ENCODE measurements at regions not wholly inside any gene's neighbourhood (a gene's known extent, or its start where the extent isn't known, plus 50 kb on each side); places are given as distances from the start of the nearest gene placed in this dataset.

DNA sequence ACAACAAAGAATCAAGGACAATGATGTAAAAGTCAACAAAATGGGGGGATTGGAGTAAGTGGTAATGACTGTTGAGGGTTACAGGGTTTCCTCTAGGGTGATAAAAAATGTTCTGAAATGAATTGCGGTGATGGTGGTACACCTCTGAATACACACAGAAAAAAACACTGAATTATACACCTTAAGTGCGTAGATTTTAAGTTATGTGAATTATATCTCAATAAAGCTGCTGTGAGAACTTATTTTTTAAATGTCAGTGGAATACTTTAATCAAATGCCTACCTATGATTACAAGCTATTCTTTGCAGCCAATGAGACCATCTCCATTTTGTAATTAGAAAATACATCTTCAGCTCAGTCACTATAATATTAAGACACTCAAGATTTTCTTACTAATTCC is 53.5 kb downstream of the ZNF608 start:
- no peak overlapping the region for H3K4me3 ChIP-seq (ENCODE audit: low read length)
- no peak for DNase-seq (ENCODE audit: low read depth, low spot score)

DNA sequence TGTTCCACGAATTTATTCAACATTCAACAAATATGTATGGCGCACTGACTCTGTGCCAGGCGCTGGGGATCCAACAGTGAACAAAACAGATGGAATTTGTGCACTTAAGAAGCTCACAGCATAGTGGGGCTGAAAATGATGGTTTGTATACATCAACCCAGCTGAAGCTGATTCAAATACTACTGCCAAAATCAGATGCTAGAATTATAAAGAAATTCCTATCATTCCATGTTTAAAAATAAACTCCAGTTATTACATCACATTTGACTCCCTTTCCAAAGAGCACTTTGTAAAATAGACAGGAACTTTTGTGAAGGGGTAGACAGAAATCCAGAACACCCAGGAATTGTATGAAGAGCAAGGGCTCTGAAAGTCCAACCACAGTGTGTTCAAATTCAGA is 54.1 kb downstream of the ZNF608 start:
- H3K4me3 ChIP-seq (ENCODE audit: low read length): no peak overlapping the region
- no peak for DNase-seq (ENCODE audit: low read depth, low spot score)

DNA sequence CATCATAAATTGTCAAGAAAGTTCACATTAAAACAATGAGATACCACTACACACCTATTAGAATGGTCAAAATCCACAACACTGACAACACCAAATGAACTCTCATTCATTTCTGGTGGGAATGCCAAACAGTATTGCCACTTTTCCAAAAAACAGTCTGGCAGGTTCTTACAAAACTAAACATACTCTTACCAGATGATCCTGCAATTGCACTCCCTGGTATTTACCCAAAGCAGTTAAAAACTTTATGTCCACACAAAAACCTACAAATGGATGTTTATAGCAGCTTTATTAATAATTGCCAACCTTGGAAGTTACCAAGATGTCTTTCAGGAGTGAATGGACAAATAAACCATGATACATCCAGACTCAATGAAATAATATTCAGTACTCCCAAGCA is 56.8 kb downstream of the ZNF608 start:
- DNase-seq (ENCODE audit: low read depth, low spot score): no peak
- no peak overlapping the region for H3K4me3 ChIP-seq (ENCODE audit: low read length)

DNA sequence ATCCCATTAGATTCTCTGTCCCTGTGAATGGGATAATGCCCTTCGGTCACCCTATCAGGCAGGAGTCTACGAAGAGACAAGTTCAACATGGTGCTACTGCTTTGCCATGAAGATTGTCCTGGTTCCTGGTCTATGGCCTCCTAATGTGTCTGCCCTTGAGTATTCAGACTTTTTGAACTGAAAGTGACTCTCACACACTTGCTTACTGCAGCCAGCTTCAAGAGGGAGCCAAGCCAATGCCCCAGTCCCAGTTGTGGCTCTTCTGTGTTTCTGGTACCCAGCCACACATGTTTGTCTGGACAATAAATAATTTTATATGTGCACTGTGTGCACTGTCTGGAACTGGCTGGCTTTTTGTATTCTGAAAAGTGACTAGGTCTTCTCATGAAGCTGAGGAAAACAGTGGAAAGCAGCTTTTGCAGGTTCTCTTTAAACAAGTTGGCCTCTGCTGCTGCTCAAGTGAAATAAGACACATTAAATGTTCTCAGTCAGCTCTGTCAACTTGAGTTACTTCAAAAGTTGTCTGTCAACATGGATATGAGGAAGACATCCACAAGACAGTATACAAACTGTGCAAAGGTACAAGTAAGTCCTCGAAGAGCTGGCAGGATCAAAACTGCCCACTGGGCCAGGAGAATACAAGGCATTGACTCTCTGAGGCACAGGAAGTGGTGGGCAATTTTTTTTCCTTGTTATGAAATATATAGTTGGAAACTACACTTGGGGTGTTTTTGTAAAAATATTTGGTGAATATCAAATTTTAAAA is 60.0 kb downstream of the ZNF608 start:
- no peak for DNase-seq (ENCODE audit: low read depth, low spot score)
- no peak overlapping the region for H3K4me3 ChIP-seq (ENCODE audit: low read length)

DNA sequence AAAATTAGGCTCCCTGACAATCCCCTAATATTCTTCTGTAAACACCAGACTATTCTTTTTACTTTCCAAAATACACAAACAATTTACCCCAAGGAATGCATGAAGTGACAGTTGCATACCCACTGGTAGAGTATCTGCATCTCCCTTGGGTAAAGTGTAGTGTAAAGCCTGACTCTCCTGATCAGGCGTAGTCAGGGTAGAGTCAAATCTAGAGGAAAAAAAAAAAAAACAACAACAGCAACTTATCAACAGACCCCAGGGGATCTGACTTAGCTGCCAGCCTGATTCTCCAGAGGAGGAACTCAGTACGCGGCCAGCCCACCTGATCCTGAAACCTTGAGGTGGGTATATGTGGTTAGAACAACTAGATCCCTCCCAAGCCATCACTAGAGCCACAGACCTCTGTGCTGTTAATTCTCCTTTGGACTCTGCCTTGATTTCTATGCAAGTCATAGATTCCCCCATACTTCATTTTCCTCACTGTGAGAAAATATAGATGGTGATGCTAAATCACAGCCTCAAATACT is 61.0 kb downstream of the ZNF608 start:
- no peak overlapping the region for H3K4me3 ChIP-seq (ENCODE audit: low read length)
- DNase-seq (ENCODE audit: low read depth, low spot score): no peak

DNA sequence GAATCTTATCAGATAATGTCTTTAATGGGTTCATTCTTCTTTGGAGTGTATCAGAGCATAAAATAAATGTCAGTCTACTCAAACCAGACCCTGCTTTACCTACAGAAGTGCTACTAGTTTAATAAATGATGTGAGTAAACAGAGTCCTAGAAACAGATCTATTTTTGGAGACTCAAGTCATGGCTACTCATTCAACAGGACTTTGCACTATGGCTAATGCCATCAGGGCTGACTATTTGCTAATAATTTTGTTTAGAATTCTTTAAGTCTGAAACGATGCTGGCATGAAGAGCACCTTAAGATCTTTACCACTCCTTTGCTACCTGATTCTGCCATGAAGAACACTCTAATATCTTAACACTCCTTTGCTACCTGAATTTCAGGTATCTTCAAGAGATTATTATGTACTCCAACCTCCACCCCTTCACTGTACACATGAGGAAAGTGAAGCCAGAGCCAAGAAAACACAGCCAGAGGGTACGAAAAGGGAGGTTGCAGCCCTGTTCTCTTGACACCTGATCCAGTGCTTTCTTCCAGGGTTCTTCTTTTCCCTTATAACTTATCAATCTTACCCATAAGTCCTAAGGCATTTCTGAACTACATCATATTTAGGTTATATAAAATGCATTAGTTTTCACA is 62.4 kb downstream of the ZNF608 start:
- DNase-seq (ENCODE audit: low read depth, low spot score): no peak
- no peak overlapping the region for H3K4me3 ChIP-seq (ENCODE audit: low read length)

DNA sequence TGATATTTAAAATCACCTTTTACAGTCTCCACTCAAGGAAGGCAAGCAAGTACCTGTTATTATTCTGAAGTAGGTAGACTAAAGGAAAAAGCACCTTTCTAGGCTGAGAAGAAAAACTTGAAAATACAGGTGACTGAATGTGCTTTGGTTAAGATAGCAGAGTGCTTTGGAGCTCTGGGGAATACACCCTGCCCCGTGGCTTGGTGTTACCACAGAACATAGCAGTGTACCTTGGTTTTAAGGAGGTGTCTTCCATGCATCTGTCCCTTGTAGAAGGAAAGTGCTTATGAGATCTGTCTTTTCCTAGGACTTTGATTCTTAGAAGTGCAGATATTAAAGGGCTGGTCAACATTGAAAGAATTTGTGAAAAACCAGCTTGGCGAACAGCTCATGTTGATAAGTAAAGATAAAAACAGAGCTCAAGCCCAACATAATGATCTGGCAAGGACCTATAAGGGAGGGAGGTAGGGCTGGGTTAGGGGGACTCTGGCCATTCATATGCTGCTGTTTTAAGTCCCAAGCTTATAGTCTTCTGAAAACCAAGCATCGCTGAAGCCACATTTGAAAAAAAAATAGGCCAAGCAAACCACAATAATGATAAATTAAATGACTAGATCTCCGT is 66.8 kb downstream of the ZNF608 start:
- no peak overlapping the region for H3K4me3 ChIP-seq (ENCODE audit: low read length)
- no peak for DNase-seq (ENCODE audit: low read depth, low spot score)

DNA sequence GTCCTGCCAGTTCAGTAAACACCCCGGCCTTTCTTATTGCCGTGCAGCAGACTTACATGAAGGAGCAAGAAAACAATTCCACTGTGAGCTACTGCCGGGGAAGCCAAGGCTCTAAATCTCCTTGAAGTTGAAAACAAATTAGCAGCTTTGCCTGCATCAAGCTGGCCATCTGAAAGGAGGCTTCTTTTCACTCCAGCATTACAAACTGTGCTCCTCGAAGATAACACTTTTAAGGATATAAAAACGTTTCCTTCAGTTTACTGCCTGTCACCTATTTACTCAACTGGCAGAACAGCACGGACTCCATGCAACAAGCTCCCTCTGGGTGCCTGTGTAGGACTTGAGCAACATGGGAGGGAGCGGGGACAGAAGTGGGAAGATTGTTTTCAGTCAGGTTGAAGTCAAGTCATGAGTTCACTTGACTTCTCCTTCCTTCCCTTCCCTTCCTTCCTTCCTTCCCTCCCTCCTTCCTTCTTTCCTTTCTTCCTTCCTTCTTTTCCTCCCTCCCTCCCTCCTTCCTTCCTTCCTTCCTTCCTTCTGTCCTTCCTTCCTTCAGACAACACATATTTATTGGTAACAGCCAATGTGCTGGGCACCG is 67.4 kb downstream of the ZNF608 start:
- no peak overlapping the region for H3K4me3 ChIP-seq (ENCODE audit: low read length)
- DNase-seq (ENCODE audit: low read depth, low spot score): no peak

DNA sequence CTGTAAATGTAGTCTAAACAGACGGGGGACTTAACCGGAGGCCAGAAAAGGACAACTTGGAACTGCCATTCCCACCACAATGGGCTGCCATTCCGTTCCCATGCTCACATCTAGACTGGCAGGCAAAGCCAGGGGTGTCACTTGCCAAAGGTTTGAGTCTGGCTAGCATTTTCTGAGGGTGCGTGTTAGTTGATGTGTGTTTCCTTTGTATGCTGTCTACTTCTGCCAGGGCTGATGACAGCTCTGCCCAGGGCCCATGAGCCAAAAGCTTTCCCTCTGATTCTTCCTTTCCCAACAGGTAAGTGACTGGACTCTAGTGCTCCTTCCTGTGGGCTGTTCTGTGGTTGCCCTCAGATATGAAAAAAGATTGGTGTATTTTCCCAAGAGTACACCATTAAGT is 68.0 kb downstream of the ZNF608 start:
- DNase-seq (ENCODE audit: low read depth, low spot score): no peak
- H3K4me3 ChIP-seq (ENCODE audit: low read length): no peak overlapping the region

DNA sequence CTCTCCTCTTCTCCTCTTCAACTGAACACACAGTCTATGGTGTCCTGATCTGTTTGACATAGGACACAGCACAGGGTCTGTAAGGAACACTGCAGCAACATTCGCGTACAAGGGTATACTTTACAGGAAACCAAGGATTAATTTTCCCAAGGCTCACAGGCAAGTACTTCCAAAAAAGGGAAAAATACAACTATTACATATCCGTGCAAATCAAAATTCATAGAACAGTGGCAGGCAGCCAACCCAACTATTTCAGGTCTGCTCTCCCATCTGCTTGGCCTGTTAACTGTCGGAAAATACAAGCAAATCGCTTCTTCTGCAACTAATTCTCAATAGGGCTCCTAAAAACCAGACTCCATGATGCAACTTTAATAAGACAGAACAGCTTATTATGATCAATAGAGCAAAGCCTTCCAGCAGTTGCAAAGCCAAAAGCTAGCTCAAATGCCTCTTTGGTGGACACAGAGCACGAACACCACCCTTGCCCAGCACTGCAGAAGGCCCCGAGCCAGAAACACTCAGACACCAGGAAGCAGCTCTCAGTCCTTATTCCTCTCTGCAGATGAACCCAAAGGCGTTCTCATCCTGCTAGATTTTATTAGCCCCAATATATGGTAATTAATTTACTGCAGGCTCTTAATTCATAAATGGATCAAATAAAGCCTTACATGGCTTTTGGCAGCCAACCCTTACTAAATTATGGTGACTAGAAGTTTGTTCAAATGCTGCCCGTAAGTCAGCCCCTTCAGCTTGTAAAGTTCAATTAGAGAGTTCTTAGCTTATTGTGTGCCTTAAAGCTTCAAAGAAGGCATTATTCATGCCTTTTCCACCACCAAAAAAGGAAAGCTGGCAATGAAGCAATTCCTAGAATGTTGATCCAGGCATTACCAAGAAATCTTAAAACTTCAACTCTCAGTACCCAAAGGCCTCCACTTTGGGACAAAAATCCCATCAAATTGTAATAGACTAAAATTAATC is 68.8 kb downstream of the ZNF608 start:
- DNase-seq (ENCODE audit: low read depth, low spot score): no peak
- H3K4me3 ChIP-seq (ENCODE audit: low read length): no peak overlapping the region

DNA sequence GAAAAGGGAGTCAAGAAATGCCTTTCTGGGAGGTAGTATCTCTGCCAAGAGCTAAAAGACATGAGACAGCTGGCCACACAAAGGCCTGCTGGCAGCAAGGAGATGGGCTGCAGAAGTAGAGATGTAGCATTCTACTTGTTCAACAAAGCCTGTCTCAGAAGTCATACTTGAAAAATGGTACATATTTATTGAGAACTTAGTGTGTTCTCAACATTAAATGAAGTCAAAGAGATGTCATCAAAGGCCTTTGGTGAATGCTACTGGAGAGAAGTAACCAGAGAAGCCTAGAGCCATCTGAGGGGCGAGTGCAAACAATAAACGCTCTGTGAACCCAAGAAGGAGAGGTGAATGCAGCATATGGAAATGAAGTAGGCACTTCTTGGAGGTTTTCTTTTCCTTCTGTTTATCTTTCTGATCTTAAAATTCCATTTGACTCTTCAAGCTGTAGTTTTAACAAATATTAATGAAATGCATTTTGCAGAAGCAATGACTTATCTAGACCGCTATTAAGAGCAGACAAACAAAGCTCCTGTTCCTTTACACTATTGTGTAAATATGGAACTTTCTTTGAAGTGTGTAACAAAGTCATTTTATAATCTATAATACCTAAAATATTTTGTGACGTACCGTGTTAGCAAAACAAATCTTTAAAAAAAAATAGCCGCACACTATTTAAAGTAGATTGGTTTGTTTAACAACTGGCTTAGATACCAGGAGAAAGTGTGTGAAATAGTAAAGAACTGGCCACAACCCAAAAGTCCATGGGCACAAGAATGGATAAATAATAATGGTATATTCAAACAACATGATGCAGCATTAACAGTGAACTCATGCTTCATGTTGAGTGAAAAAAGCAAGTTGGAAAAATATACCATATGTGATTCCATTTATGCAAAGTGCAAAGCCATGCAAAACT is 70.2 kb downstream of the ZNF608 start:
- no peak for DNase-seq (ENCODE audit: low read depth, low spot score)
- H3K4me3 ChIP-seq (ENCODE audit: low read length): no peak overlapping the region

DNA sequence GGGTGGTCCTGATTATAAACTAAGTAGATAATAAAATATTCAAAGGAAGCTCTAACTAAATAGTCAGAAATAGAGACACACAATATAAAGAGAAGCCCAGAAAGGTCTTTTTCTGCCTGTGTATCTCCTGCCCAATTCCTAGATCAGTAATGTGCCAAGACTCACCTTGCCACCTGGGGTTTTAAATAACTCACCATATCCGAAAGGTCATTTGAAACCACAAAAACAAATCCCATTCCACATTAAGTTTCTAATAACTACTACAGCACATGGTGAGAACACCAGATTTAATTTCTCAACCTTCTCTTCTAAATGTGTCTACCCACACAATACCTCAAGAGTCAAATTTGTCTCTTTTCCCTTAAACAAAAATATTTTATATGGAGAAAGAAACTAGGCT is 75.2 kb downstream of the ZNF608 start:
- no peak for DNase-seq (ENCODE audit: low read depth, low spot score)
- H3K4me3 ChIP-seq (ENCODE audit: low read length): no peak overlapping the region

DNA sequence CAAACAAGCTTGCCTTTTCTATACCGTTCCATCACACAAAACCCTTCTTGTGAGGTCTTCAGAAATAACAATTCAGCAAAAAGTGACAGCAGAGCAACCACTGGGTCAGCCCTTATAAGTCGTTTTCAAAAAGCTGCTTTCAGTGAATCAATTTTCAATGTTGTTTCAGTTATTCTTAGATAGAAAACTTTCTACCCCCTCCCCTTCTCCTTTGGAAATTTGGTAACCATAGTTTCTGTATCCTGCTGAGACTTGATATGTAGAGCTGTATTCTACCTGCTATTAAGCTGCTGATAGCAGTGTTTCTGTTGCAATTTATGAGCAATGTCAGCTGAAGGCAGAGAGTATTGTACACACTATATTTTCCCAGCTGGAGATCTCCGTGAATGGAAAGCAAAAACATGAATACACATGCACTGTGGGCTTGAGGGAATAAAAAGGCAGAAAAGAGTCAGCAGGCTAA is 75.7 kb downstream of the ZNF608 start:
- H3K4me3 ChIP-seq (ENCODE audit: low read length): no peak overlapping the region
- no peak for DNase-seq (ENCODE audit: low read depth, low spot score)

DNA sequence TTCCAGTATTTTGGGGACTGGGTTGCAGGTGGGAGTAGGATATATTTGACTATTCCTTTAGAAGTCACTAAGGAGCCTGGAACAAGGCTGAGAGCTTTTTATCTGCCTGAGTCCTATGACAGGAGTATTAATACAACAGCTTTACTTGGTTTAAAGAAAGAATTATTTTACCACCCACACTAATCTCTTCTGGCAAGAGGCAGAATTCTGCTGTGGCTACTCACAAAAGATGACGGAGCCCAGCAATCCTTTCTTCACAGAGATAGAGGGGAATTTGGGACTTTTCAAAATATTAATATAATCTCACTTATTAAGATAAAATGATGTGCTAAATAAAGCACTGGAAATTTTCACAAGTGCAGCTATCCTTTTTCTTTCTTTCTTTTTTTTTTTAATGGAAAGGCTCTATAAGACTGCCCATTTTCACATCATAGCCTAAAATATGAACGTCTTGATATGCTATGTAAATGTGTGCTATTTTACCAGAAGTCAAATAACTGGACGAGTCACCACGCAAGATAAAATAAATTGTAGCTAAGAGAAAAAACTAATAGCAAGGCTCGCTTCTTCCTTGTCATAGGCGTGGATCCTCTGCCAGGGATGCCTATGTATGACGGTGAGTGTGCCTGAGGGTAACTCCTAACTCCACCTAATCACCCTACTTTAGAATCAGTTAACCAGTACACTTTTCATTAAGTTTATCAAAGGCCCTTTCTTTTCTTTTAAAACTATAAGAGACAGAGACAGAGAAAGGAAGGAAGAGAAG is 76.3 kb downstream of the ZNF608 start:
- no peak for DNase-seq (ENCODE audit: low read depth, low spot score)
- H3K4me3 ChIP-seq (ENCODE audit: low read length): no peak overlapping the region

DNA sequence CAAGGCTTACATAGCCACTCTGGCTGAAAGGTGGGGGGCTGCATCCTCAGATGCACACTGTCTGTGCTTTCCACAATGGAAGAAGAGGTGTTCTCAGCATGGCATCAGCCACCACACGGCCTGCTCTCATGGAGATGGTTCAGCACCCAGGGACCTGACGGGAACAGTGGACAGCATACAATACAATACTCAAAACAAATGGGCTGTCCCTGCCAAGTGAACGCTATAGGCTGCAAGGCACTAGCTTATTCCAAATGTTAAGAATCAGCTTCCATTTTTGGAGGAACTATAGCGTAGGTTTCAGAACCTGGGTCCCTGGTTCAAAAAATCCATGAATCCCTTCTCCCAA is 77.2 kb downstream of the ZNF608 start:
- DNase-seq (ENCODE audit: low read depth, low spot score): no peak
- H3K4me3 ChIP-seq (ENCODE audit: low read length): no peak overlapping the region

DNA sequence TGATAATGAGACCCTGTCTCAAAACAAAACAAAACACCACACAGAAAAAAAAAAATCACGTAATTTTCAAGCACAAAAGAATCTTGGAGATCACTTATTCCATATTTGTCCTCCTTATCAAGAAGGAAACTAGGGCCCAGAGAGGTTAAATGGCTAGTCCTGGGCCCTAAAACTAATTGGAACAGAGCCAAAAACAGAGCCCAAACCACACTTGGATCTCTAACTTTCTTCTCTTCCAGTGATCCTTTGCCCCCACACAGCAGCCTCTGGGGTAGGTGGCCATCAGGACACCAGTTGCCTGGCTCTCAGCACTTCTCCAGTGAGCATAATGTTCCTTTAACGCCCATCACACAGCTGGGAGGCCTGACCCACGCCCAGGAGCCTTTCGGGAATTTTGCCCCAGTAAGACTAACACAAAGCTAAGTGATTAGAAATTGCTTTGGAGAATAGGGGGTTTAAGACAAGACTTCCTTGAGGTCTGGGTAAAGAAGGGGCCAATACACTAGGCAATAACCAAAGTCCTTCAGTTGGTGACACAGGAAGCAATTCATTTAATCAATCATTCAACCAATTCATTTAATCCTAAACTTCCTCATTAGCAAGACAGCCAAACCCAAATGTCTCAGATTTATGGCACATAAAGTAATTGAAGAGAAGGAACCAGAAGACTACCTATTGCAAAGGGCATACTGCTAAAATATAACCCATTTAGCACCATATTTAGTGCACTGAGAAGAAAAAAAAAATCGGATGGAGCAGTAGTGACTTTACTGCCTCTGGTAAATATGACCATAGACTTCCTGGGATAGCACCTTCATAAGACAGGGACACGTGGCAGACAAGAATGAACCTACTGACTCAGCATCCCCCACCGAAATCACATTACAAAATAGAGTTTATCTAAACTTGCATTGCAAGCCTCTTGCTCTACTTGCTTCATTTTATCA is 77.8 kb downstream of the ZNF608 start:
- H3K4me3 ChIP-seq (ENCODE audit: low read length): no peak overlapping the region
- no peak for DNase-seq (ENCODE audit: low read depth, low spot score)
